ENCODE measurements at regions not wholly inside any gene's neighbourhood (a gene's known extent, or its start where the extent isn't known, plus 50 kb on each side); places are given as distances from the start of the nearest gene placed in this dataset.
"Not testable (repeated sequence)": the region's sequence is repeated elsewhere in the genome, so short reads cannot be mapped to it uniquely, and the experiment has no call there.

DNA sequence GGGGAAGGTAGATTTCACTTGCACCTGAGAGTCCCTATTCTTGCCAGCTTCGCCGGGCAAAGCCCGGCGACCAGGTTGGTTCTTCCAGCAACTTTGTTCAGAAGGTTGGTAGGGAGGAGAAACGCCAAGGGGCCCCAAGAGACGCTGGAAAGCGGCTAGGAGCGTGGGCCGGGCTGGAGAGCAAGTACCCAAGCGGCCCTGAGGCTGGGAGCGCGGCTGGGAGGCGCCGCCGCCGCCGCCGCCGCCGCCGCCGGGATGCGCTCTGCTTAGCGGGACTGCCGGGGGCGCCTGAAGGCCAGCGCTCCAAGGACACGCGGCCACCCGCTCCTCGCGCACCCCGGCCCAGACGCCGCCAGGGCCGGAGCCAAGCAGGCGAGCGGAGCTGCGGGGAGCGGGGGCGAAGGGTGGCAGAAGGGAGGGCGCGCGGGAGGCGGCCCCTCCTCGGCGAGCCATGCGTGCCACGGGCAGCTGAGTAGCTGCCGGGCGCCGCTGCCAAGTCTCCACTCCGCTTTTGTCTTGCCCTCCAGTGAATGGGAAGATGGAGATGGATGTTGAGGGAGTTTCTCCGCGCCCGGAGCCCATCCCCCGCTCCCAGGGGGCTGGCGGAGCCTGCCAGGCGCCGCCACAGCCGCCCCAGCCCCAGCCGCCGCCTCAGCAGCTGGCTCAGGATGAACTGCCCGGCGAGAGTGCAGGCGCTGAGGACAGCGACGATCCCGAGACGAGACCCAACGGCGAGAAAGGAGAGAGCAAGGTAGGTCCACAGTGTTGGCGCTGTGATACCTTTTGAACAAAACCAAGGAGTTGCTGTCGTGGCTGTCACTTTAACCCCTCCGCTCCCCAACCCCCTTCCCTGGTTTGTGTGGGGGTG, 227.4 kb upstream of the AZI2 start:
- DNase-seq, result no peak

DNA sequence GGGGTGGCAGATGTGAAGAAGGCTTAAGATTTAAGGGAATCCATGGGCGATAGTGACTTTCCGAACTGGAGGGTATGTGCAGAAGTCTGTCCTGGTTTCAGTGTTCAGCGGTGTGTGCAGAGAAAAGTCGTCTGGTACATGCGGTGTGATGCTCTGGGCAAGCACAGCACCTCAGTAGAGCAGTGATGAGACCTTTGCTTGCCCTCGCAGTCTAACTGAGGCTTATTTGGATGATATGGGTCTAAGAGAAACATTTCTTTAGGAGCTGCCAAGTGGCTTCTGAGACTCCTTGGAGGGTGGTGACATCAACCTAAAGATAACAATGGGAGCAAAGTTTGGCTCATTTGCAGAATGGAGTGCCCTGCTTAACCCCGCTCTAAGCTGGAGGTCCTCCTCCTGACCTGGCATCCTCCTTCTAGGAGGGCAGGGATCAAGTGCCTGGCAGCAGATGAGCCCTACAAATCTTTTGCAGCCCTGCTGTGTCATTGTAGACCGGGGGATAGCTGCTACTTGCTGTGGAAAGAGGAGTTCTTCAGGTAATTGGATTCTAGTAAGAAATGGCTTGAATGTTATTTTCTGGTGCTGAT, 228.1 kb upstream of the AZI2 start:
- no peak for DNase-seq

DNA sequence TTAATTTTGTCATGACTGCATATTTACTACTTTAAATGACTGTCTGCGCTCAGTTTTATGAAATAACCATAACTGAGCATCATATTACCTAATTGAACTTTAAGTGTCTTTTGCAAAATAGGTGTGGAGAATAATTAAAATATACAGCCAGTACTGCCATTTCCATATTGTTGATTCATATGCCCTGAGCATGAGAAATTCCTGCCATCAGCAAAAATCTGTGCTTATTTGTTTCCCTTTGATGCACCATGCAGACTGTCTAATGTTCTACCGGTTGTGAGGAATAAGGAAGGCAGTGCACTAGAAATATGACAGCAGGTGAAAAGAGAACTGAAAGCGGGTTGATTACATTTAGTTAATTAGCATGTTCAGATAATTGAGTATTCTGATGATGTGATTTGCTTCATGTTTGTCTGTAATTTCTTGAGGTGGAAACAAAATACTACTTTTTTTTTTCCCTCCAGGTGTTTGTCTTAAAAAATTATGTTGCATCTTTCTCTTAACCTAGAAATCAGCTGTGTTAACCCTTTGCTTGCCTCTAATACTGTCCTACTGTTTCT, 229.4 kb upstream of the AZI2 start:
- no peak for DNase-seq

DNA sequence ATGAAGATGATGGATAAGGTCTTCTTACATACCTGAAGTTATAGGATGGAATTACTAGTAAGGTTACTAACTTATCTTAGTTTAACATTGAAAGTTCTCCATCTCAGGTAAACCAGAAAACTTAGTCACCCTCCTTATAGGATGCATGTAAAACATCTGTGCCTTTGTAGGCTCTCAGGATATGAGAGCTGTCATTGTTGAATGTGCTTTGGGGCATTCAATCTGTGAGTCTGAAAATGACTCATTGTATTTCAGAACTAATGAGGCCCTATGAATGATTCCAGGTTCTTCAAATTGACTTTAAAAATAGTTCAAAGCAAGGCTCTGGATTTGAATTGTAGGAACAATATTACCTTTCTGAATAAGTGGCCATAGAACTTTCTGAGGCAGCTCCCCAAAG, 237.7 kb upstream of the AZI2 start:
- DNase-seq, result no peak

DNA sequence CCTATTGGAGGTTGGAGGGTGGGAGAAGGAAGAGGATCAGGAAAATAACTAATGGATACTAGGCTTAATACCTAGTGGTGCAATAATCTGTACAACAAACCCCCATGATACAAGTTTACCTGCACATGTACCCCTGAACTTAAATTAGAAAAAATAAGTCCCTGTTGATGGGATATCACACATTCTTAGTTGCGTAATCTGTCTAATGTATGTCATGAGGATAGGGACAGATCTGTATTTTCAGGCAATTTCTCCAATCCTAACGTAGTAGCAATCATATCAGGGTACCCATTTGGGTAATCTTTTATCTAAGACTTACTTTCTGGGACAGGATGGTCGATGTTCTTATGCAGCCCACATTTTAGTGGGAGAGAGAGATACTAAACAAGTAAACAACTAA, 239.1 kb upstream of the AZI2 start:
- no peak for DNase-seq

DNA sequence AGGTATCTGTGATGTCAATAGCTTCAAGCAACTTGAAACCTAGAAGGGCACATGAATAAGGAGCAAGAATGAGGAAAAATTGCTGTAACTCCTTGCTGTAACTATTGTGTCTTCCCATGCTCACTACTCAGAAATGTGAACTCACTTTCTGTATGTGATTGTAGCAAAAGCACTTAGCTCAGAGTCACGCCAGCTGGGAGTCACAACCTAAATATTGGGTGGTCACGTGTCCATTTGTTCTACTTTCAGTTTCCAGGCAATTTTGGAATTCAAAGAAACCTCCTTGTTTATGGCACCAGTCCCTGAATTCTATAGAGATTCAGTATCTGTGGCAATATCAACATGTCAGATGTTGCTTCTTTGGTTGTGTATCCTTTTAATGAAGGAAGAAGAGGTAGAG, 241.6 kb upstream of the AZI2 start:
- DNase-seq, result no peak

DNA sequence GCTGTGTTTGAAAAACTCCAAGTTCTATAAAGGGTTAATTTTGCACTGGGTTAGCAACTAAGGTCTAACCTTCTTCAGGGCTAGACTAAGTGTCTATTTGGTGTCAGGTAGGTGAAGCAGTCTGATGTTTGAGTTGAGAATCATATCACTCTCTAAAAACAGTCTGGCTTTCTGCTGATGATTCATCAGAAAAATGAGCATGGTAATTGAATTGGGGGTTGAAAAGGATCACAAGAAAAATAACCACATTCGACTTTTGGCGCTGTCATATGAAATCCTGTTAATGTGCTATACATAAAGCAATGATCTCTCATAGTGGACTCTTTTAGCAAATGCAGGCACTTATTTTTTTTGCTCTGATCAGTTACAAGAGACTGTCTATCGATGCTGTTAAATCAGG, 242.2 kb upstream of the AZI2 start:
- peak; percentile 7 for DNase-seq

DNA sequence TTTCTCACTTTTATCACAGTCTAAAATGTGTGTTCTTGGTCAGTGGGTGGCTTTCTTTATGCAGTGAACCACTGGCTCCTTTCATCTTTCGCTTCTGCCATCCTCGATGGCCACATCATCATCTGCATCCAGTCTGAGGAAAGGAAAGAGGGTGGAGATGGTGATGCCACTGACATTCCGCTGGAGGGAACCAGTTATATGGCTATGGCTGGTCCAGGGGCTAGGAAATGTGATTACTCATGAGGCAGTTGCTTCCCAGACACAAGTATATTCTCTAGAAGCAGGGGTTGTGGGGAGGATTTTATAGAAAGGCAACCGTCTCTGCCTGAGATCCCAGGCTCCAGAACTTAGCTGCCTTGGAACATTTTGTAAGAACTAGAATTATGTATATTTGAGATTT, 246.7 kb upstream of the AZI2 start:
- no peak for DNase-seq

DNA sequence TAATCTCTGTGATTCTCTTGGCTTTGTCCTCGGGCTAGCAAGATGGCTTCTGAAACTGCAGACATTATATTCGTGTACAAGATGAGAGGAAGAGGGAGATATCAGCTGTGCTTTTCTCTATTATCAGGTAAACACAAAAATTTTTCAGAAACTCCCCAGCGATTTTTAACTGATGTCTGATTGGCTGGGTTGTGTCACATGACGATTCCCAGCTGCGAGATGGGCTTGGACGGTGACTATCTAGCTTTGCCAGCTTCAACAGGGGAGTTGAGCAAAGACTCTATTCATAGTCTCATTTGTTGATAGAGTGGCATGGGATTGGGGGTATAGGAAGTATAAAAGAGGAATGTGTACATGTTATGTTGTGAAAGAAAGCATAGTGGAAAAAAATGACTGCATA, 248.8 kb upstream of the AZI2 start:
- no peak for DNase-seq

DNA sequence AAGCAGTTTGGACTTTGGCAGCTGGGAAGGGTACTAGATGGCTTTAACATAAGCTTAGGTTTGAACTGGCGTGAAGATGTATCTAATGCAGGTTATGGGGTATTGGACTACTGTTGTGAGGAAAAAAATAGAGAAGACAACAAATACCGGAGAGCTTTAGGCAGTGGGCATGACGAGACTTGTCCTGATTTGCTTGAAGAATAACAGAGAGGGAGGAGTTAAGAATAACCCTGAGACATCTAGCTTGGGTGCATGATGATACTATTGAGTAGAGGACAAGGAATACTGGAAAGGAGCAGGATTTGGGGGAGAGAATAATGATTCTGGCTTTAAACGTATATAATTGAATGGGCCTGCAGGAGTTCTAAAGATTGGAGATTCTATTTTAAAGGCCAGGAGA, 249.5 kb upstream of the AZI2 start:
- no peak for DNase-seq

DNA sequence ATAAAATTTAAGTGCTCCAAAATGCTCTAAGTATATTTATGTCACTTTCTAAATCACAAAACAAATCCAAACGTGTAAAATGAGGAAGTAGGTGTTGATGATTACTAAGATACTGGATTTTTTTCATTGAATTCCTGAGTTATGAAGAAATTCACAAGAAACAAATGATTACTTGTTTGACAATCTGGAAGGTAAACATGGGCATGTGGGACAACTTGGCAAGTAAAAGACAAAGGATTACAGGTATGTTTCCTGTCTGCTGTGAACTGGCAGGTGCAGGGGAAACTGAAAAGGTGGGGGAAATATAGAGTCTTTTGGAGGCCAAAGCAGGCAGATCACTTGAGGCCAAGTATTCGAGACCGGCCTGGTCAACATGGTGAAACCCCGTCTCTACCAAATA, 252.7 kb upstream of the AZI2 start:
- no peak for DNase-seq

DNA sequence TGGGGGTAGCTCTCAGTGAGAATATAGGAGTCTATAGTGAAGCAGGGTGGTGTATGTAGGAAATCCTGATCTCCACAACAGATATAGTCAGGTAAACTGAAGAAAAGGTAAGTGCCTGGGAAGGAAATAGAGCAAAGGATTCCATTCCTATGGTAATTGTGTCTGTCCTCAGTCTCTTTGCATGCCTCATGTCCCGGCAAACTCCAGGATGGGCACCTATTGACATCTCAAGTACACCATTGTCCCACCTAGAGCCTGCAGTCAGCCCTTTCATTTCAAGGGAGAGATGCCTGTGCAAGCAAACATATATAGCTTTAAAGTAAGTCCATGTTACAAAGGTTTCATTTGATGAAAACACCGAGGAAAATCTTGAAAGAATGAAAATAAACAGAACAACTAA, 257.7 kb upstream of the AZI2 start:
- no peak for DNase-seq

DNA sequence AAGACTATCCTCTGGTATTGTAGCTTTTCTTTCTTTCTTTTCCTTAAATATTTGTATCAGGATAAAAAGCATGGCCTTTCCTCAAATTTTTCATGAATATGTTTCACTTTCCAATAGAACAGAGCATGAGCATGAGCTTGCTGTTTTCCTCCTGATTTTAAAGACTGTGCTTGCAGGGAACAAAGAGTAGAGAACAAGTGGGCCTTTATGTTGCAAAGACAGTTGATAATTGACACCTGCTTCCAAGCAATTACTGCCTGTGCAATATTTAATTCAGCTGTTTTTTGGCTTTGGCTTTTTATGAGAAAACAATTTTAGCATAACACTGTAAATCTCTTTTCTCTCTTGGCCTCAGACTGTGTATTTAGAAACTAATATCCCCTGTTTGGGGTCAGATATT, 263.6 kb upstream of the AZI2 start:
- DNase-seq, result no peak

DNA sequence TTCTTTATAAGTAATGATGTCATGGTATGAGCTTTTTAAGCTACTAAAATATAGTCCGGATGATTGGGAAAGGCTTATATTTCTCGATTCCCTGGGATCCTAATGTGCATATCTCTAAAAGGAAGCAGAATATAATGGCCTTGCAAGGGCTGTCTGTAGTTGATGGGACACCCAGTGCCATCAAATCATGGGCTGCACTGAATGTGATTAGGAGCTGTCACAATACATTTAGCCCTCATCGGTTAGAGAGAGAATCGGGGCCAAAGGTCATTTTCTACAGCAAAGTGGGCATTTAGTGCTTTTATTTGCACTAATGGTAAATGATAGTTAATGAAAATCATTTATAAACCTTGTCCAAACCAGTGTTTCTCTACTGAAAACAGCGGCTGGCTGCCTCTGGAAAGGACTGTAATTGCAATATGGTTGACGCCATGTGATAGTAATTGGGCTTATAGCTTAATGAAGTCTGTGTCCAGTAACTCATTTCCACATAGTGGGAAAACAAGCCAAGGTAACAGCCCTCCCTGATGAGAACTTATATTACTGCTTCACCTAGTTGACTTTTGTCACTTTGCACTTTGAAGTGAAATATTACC, 265.0 kb upstream of the AZI2 start:
- no peak for DNase-seq

DNA sequence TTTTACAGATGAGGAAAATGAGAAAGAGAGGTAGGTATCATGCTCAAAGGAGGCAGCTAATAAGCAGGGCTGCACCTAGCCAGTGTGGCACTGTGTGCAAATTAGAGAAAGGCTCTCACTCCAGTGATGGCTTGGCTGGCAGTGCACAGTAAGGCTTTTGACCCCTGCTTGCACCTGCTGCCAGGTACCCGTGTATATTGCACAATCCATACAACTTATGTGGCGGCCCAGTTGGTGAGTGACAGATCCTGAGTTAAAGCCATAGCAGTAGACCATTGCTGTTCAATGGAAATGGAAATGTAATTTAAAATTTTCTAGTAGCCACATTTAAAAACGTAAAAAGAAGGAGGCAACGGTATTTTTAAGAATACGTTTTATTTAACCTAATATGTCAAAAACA, 266.4 kb upstream of the AZI2 start:
- no peak for DNase-seq

DNA sequence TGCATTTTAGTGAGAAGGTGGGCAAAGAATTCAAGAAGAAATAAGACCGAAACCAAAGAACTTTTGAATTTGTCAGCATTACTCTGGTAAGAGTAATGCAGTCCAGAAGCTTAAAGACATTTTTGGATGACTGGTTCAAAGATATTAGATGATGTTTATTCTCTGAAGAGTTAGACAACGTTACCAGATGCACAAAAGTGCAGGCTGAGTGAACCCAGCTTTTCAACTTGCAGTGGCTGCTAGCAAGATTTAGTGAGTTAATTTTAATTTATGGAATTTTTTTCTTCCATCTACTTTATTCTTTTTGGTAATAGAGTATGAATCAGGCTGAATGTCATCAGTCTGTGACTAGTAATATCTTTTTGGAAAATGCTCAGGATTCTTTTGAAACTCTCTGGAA, 267.3 kb upstream of the AZI2 start:
- DNase-seq, result no peak

DNA sequence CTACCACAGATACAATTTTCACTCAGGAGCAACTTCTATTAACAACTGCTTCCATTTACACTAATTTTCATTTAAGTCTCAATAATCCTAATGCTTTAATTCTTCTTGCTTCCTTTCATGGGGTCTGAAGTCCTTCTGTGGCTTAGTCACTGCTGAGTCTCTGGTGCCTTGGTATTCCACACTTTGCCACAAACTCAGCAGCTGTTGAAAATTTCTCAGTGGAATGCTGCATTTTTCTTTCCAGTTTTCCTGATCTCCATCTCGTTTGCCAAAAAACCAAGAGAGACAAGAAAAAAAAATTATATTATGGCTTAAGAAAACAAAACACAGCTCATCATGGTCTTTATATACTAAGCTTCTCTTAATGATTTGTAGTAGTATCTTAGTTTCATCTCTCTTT, 269.2 kb upstream of the AZI2 start:
- no peak for DNase-seq

DNA sequence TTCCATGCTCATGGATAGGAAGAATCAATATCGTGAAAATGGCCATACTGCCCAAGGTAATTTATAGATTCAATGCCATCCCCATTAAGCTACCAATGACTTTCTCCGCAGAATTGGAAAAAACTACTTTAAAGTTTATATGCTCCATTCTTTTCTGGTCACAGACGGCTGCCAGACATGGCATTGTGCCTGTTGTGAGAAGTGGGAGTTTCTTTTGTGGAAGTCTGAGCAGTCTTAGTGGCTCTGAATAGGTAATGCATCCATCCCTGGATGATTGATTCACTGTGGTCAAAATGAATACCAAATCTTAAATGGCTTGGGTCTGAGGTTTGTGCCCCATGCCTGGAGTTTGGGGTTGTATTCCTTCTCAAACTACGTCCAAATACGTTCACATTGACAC, 274.5 kb upstream of the AZI2 start:
- DNase-seq, result no peak

DNA sequence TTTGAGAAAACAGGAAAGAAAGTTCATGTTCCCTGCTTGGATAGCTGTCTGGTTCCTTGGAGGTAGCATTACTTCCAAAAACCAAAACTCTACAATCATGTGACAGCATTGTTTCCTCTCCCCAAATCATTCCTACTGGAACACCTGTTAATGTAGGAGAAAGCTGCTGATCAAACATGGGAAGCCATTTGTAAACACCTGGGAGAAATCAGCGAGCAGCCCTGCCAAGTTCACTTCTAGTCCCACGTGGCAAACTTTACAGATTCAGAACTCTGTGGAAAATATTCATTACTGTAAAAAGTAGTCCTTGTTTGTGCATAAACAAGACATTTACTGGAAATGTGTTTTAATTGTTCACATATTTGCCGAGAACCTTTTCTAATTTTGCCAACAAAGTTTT, 275.5 kb upstream of the AZI2 start:
- no peak for DNase-seq

DNA sequence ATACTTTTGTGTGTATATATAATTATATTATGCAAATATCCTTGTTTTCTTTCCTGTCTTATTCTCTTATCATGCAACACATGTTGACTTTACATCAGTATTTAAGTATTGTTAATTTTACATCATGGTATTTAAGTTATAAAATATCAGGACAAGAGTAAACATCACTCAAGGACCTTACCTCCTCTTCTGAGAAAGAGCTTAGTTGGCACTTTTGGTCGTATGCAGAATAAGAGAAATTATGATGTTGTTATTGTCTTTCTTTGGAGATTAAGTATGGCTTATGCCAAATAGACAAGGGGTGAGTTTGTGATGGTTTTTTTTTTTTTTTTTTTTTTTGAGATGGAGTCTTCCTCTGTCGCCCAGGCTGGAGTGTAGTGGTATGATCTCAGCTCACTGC, 279.2 kb upstream of the AZI2 start:
- not testable (repeated sequence) for DNase-seq

DNA sequence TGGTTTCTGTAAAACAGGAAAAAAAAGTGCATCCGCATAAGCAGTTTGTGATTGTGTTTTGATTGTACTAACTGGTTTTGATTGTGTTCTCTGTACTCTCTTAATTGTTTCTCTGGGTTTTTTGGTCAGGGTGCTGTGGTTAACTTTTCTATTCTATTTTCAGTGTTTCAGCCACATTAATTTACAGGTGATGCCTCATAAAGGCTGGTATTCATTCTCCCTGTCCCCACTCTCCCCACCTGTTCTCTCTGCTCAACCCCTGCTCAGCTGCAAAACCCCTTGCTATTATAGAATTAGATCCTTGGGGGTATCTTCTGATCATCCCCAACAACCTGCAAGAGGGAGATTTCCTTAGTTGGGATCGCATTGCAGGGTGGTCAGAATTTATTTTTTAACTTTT, 285.4 kb upstream of the AZI2 start:
- DNase-seq, result no peak

DNA sequence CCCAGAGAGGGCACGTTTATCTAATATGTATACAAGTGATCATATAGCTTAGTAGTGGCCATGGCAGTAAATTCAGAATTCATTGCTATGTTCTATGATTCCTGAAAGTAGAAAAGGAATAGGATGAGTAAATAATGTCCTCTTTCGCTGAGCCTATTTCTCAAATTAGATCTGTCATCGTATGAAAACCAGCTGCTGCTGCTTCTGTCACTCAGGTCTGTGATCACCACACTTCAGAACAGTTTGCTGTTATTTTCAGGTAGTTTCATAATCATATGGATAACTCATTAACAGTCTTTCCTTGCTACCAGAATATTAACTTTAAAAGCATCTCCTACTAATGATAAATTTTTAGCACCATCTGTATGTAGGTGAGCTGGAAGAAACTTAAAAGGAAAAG, 289.1 kb upstream of the AZI2 start:
- DNase-seq, result no peak

DNA sequence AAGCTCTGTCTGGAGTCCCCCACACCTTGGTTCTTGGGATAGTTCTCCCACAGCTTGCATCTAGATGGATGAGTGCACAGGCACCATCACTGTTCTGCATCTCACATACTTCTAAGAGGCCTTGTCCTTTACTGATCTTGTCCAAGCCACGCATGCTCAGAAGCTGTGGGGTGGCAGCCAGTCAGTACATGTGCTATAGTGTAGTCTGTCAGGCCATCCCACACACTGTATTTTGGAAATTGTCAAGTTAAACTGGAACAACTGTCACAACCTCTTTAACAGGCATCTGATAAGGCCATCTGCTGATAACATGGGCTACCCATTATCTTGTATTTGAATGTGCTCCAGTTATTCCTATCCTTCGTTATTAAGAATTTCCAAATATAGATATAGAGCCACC, 296.5 kb upstream of the AZI2 start:
- DNase-seq, result no peak

DNA sequence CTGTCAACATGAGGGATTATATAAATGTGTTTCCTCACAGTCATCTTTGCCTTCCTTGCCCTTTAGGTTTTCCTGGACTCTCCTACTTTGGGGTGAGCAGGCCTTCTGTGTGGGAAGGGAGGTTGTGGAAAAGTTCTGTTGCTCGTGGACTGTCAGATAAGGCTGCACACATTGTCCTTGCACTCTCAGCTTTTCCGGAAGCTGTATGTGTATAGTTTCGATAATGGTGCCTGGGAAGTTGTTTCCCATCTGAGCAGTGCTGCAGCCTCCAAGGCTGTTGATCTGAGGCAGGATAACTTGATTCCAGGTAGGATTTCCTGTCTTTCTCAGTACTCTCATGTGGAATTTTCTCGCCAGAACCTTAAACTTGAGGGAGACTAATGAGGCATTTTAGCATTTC, 297.8 kb upstream of the AZI2 start:
- DNase-seq, result no peak
